Activated CD4-positive, alpha-beta T cell treated with anti-CD3 and anti-CD28 coated beads for 36 hours (primary cell): ENCODE measurements at regions not wholly inside any gene's neighbourhood (a gene's known extent, or its start where the extent isn't known, plus 50 kb on each side); places are given as distances from the start of the nearest gene placed in this dataset.

ENCODE experiments used
- ATAC-seq: fragments of 200-7000 bp; cut with Tn5 transposase; one replicate; pipeline ENCODE4 v1.10.0; 2021; ENCODE audit warnings: mild to moderate bottlenecking, moderate library complexity
- CTCF ChIA-PET: fragments of 350-600 bp; sonication (Branson Sonifier 250); formaldehyde crosslinking; loops from one replicate; lab custom pipeline; 2021; ENCODE audit warnings: antibody characterized with exemption; lab: Charles Lee
- POLR2A ChIA-PET: fragments of 350-600 bp; sonication (Branson Sonifier 250); formaldehyde crosslinking; loops from one replicate; lab custom pipeline; 2021; ENCODE audit warnings: antibody characterized with exemption, inconsistent platforms; lab: Charles Lee
- DNase-seq: peaks from one replicate; pipeline ENCODE4 v3.0.0-alpha.2; 2020
- H3K27ac Mint-ChIP-seq: one replicate; pipeline ENCODE4 v1.8.0; 2021; ENCODE audit warnings: mixed read lengths
- H3K27me3 Mint-ChIP-seq: one replicate; pipeline ENCODE4 v1.8.0; 2021; ENCODE audit warnings: mixed read lengths
- H3K36me3 Mint-ChIP-seq: one replicate; pipeline ENCODE4 v1.8.0; 2021; ENCODE audit warnings: low read depth, mixed read lengths
- H3K4me1 Mint-ChIP-seq: one replicate; pipeline ENCODE4 v1.8.0; 2021; ENCODE audit warnings: mixed read lengths
- H3K4me3 Mint-ChIP-seq: one replicate; pipeline ENCODE4 v1.8.0; 2021; ENCODE audit warnings: mild to moderate bottlenecking, moderate library complexity, mixed read lengths
- H3K9me3 Mint-ChIP-seq: one replicate; pipeline ENCODE4 v1.8.0; 2021; ENCODE audit warnings: low read depth, mixed read lengths
- intact Hi-C, 2 experiments: fragments of 100-400 bp; cut with DNase I in 1 of 2; cut with micrococcal nuclease in 1 of 2; formaldehyde crosslinking; loops; one replicate each; pipeline versions ENCODE4 v1.14.2 to v1.15.1; 2022 to 2024; cut with DNase I, micrococcal nuclease

- ATAC-seq (no peak), DNase-seq (no peak)
- H3K4me3 Mint-ChIP-seq: no peak overlapping the region
- ChIA-PET CTCF (interaction anchor here (1.3 kb wide), 1 partner anchor 211 kb away, joined by 4 read pairs; no protein-coding TSS in a partner anchor), POLR2A (no interaction called here)
- H3K4me1 Mint-ChIP-seq: no peaks in the 10 kb centered on the region
- peaks cover 9% of the 10 kb centered on the region for H3K27me3 Mint-ChIP-seq
- H3K9me3 Mint-ChIP-seq: no peaks in the 10 kb centered on the region
- no peak overlapping the region for H3K27ac Mint-ChIP-seq
- no peaks in the 10 kb centered on the region for H3K36me3 Mint-ChIP-seq
- intact Hi-C loops: no loop called here
Measured at GRCh38 chr3:44067431-44067830, 174.3 kb upstream of the TOPAZ1 start.

GRCh38 chr3:44068753-44069152 lies 172.9 kb upstream of the TOPAZ1 start:
- intact Hi-C loops: no loop called here
- ChIA-PET CTCF (no interaction called here), POLR2A (no interaction called here)
- H3K27me3 Mint-ChIP-seq: peaks cover 9% of the 10 kb centered on the region
- H3K4me1 Mint-ChIP-seq: no peaks in the 10 kb centered on the region
- no peaks in the 10 kb centered on the region for H3K36me3 Mint-ChIP-seq
- DNase-seq (no peak), ATAC-seq (no peak)
- H3K4me3 Mint-ChIP-seq: no peak overlapping the region
- H3K27ac Mint-ChIP-seq: no peak overlapping the region
- H3K9me3 Mint-ChIP-seq: no peaks in the 10 kb centered on the region

GRCh38 chr3:44069276-44069675 lies 172.4 kb upstream of the TOPAZ1 start:
- intact Hi-C loops: no loop called here

GRCh38 chr3:44070841-44071546 lies 170.7 kb upstream of the TOPAZ1 start:
- H3K27ac Mint-ChIP-seq: no peak overlapping the region
- ATAC-seq (no peak), DNase-seq (no peak)
- intact Hi-C loops: no loop called here
- H3K4me3 Mint-ChIP-seq: no peak overlapping the region
- H3K9me3 Mint-ChIP-seq: no peaks in the 10 kb centered on the region
- ChIA-PET POLR2A (no interaction called here), CTCF (interaction anchor here (0.7 kb wide), 1 partner anchor 214 kb away, joined by 3 read pairs; no protein-coding TSS in a partner anchor)
- no peaks in the 10 kb centered on the region for H3K4me1 Mint-ChIP-seq
- peaks cover 5% of the 10 kb centered on the region for H3K27me3 Mint-ChIP-seq
- no peaks in the 10 kb centered on the region for H3K36me3 Mint-ChIP-seq

More at GRCh38 chr3:44069276-44069675, 172.4 kb upstream of the TOPAZ1 start:
- ATAC-seq (peak; percentile 36), DNase-seq (no peak)
- no peaks in the 10 kb centered on the region for H3K4me1 Mint-ChIP-seq
- H3K27ac Mint-ChIP-seq: no peak overlapping the region
- CTCF ChIA-PET: no interaction called here
- POLR2A ChIA-PET: no interaction called here
- H3K9me3 Mint-ChIP-seq: no peaks in the 10 kb centered on the region
- H3K27me3 Mint-ChIP-seq: peaks cover 8% of the 10 kb centered on the region
- H3K36me3 Mint-ChIP-seq: no peaks in the 10 kb centered on the region
- H3K4me3 Mint-ChIP-seq: no peak overlapping the region

GRCh38 chr3:44072601-44073540 lies 168.8 kb upstream of the TOPAZ1 start:
- Mint-ChIP-seq H3K36me3 (no peaks in the 10 kb centered on the region), H3K4me3 (no peak overlapping the region), H3K27ac (no peak overlapping the region), H3K27me3 (peaks cover 5% of the 10 kb centered on the region), H3K9me3 (no peaks in the 10 kb centered on the region), H3K4me1 (no peaks in the 10 kb centered on the region)
- CTCF ChIA-PET: no interaction called here
- ATAC-seq: no peak
- DNase-seq: no peak
- intact Hi-C loops: no loop called here
- POLR2A ChIA-PET: no interaction called here

DNA sequence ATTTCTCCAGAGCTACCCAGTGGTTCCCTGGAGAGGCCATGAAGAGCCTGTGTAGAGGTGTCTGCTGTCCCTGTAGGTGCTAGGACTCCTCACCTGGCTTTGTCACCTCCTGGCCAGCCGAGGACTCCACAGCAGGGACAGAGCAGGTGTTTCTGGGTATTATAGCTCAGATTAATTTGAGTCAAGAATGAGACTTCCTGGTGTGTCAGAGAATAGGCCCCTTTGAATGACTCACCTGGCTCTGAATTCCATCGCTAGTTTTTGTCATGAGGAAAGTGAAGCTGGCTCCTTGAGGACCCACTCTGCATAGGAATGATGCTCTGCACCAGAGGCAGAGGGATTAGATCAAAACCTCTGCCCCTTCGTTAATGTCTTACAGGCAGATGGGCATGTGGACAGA lies 167.5 kb upstream of the TOPAZ1 start:
- intact Hi-C loops: no loop called here
- ATAC-seq (no peak), DNase-seq (no peak)
- H3K27me3 Mint-ChIP-seq: peaks cover 5% of the 10 kb centered on the region
- no peaks in the 10 kb centered on the region for H3K4me1 Mint-ChIP-seq
- ChIA-PET POLR2A (no interaction called here), CTCF (no interaction called here)
- H3K27ac Mint-ChIP-seq: no peak overlapping the region
- H3K36me3 Mint-ChIP-seq: no peaks in the 10 kb centered on the region
- H3K9me3 Mint-ChIP-seq: no peaks in the 10 kb centered on the region
- no peak overlapping the region for H3K4me3 Mint-ChIP-seq

DNA sequence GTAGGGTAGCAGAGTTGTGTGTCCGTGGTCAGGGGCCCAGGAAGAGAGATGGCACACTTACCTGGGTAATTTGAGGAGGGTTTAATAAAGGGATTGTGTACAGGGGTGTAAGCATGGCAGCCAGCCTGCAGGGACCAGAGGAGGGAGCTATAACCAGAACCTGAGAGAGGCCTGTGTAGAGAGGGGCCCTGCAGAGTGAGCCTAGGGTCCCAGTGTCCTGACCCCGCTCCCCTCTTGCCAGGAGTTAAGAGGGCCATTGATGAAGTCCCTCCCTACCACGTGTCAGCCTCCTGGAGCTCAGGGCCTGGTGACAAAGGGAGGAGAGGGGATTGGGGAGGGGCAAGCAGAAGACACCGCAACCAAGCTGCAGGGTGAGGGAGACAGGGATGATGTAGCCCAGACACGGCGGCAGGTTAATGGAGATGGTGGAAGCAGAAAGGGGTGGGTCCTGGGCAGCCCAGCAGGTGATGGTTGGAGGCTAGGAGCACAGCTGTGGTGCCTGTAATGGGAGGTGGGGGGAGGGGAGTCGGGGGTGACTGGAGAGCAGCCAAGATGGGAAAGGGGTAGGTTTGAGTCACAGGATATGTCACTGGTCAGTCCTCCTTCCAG lies 165.4 kb upstream of the TOPAZ1 start:
- CTCF ChIA-PET: no interaction called here
- Mint-ChIP-seq H3K9me3 (no peaks in the 10 kb centered on the region), H3K36me3 (no peaks in the 10 kb centered on the region), H3K4me1 (no peaks in the 10 kb centered on the region), H3K27ac (no peak overlapping the region), H3K27me3 (peaks cover 3% of the 10 kb centered on the region), H3K4me3 (no peak overlapping the region)
- ATAC-seq (no peak), DNase-seq (no peak)
- POLR2A ChIA-PET: no interaction called here
- intact Hi-C loops: no loop called here

GRCh38 chr3:44077267-44077666 lies 164.4 kb upstream of the TOPAZ1 start:
- no peak for DNase-seq
- Mint-ChIP-seq H3K27me3 (peaks cover 2% of the 10 kb centered on the region), H3K9me3 (no peaks in the 10 kb centered on the region), H3K27ac (no peak overlapping the region), H3K4me1 (no peaks in the 10 kb centered on the region), H3K4me3 (no peak overlapping the region), H3K36me3 (no peaks in the 10 kb centered on the region)
- intact Hi-C loops: no loop called here
- CTCF ChIA-PET: interaction anchor here (0.6 to 0.8 kb wide), 2 partner anchors 159 to 221 kb away, joined by 3 read pairs; no protein-coding TSS in a partner anchor
- POLR2A ChIA-PET: no interaction called here
- ATAC-seq: no peak

DNA sequence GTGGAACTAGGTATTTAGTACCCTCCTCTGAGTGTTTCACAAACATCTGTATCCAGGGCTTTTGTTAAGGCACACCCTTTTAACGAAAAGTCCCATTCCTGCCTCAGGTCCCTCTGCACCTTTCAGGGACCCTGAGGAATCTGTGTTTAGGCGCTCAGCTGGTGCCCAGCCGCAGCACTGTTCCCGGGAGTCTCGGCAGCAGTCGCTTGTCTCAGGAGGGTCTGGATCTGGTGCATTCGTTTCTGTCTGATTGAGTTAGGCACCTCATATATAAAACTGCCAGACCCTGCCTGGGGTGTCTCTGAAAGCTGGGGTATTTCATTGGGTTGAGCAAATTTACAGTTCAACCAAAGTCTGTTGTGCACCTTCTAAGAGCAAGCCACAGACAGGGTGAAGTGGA lies 162.8 kb upstream of the TOPAZ1 start:
- H3K4me1 Mint-ChIP-seq: no peaks in the 10 kb centered on the region
- intact Hi-C loops: no loop called here
- ChIA-PET CTCF (no interaction called here), POLR2A (no interaction called here)
- DNase-seq (no peak), ATAC-seq (no peak)
- no peaks in the 10 kb centered on the region for H3K36me3 Mint-ChIP-seq
- H3K27ac Mint-ChIP-seq: no peak overlapping the region
- H3K4me3 Mint-ChIP-seq: no peak overlapping the region
- H3K9me3 Mint-ChIP-seq: no peaks in the 10 kb centered on the region
- no peaks in the 10 kb centered on the region for H3K27me3 Mint-ChIP-seq

- ChIA-PET CTCF (no interaction called here), POLR2A (no interaction called here)
- Mint-ChIP-seq H3K4me1 (no peaks in the 10 kb centered on the region), H3K36me3 (no peaks in the 10 kb centered on the region), H3K4me3 (no peak overlapping the region), H3K9me3 (no peaks in the 10 kb centered on the region), H3K27ac (no peak overlapping the region), H3K27me3 (no peaks in the 10 kb centered on the region)
- DNase-seq (no peak), ATAC-seq (no peak)
- intact Hi-C loops: no loop called here
Measured at GRCh38 chr3:44079916-44080315, 161.8 kb upstream of the TOPAZ1 start.

- intact Hi-C loops: no loop called here
- ATAC-seq: no peak
- H3K27ac Mint-ChIP-seq: no peak overlapping the region
- CTCF ChIA-PET: no interaction called here
- no peaks in the 10 kb centered on the region for H3K4me1 Mint-ChIP-seq
- POLR2A ChIA-PET: no interaction called here
- no peak overlapping the region for H3K4me3 Mint-ChIP-seq
- DNase-seq: no peak
- H3K36me3 Mint-ChIP-seq: no peaks in the 10 kb centered on the region
- H3K27me3 Mint-ChIP-seq: no peaks in the 10 kb centered on the region
- H3K9me3 Mint-ChIP-seq: no peaks in the 10 kb centered on the region
Measured at GRCh38 chr3:44080474-44081072, 161.1 kb upstream of the TOPAZ1 start.
